GM18511 (cell line): ENCODE measurements at regions not wholly inside any gene's neighbourhood (a gene's known extent, or its start where the extent isn't known, plus 50 kb on each side); places are given as distances from the start of the nearest gene placed in this dataset.
"Not testable (repeated sequence)": the region's sequence is repeated elsewhere in the genome, so short reads cannot be mapped to it uniquely, and the experiment has no call there.

Experiments used
- ATAC-seq: cut with Tn5 transposase; IDR thresholded peaks from one replicate; pipeline ENCODE4 v1.9.1; 2021; ENCODE audit warnings: mild to moderate bottlenecking, moderate library complexity; ENCODE audit not compliant: unreplicated experiment

GRCh38 chr14:27536748-27537147, 938.9 kb upstream of the NOVA1 start:
- no peak for ATAC-seq

GRCh38 chr14:27546111-27546510, 948.3 kb upstream of the NOVA1 start:
- ATAC-seq, result no peak

- ATAC-seq, result no peak
These were observed 956.0 kb upstream of the NOVA1 start for GRCh38 chr14:27553790-27554189.

- no peak for ATAC-seq
These were observed 959.6 kb upstream of the NOVA1 start for GRCh38 chr14:27557445-27557844.

GRCh38 chr14:27559848-27560247, 962.0 kb upstream of the NOVA1 start:
- ATAC-seq, result no peak

- ATAC-seq, result no peak
These were observed 969.1 kb upstream of the NOVA1 start for GRCh38 chr14:27566843-27567382.

GRCh38 chr14:27573018-27573417, 975.2 kb upstream of the NOVA1 start:
- no peak for ATAC-seq

GRCh38 chr14:27587103-27587502, 989.3 kb upstream of the NOVA1 start:
- ATAC-seq, result no peak

GRCh38 chr14:27605282-27605681, 1007.4 kb upstream of the NOVA1 start:
- ATAC-seq, result no peak

- no peak for ATAC-seq
These were observed 1010.5 kb upstream of the NOVA1 start for GRCh38 chr14:27608377-27608776.

- ATAC-seq, result no peak
These were observed 1014.3 kb upstream of the NOVA1 start for GRCh38 chr14:27612121-27612520.

GRCh38 chr14:27613102-27613501, 1015.3 kb upstream of the NOVA1 start:
- ATAC-seq, result no peak

GRCh38 chr14:27623782-27624181, 1025.9 kb upstream of the NOVA1 start:
- no peak for ATAC-seq

- no peak for ATAC-seq
These were observed 1036.5 kb upstream of the NOVA1 start for GRCh38 chr14:27634056-27634970.

- not testable (repeated sequence) for ATAC-seq
These were observed 1042.9 kb upstream of the NOVA1 start for GRCh38 chr14:27640688-27641087.

- no peak for ATAC-seq
These were observed 1044.5 kb upstream of the NOVA1 start for GRCh38 chr14:27642251-27642866.

GRCh38 chr14:27660683-27661082, 1062.8 kb upstream of the NOVA1 start:
- no peak for ATAC-seq

GRCh38 chr14:27668531-27668930, 1070.7 kb upstream of the NOVA1 start:
- no peak for ATAC-seq

GRCh38 chr14:27672047-27672446, 1074.2 kb upstream of the NOVA1 start:
- no peak for ATAC-seq

- ATAC-seq, result not testable (repeated sequence)
These were observed 1075.2 kb upstream of the NOVA1 start for GRCh38 chr14:27672811-27673737.

GRCh38 chr14:27686137-27686536, 1080.5 kb upstream of the FOXG1 start:
- no peak for ATAC-seq
